Sigmoid colon (tissue), 6 donors: ENCODE measurements at regions not wholly inside any gene's neighbourhood (a gene's known extent, or its start where the extent isn't known, plus 50 kb on each side); places are given as distances from the start of the nearest gene placed in this dataset.

Source experiments
- DNase-seq: peaks from one replicate; pipeline ENCODE4 v3.0.0-alpha.2; 2019
- H3K27ac ChIP-seq, 4 donors: fragments of 200-600 bp; sonication (generic); one replicate each; pipeline ENCODE4 v1.5.1; 2016 to 2019; ENCODE audit warnings: mild to moderate bottlenecking in 1 of 4
- H3K27me3 ChIP-seq, 3 donors: fragments of 200-600 bp; sonication (generic); one replicate each; pipeline ENCODE4 v1.5.1; 2019; ENCODE audit warnings: mild to moderate bottlenecking in 1 of 3
- H3K36me3 ChIP-seq, 4 donors: fragments of 200-600 bp; sonication (generic); one replicate each; pipeline ENCODE4 v1.5.1; 2016 to 2019
- H3K4me1 ChIP-seq, 4 donors: fragments of 200-600 bp; sonication (generic); one replicate each; pipeline ENCODE4 v1.5.1; 2017 to 2019
- H3K4me3 ChIP-seq, 4 donors: fragments of 200-600 bp; sonication (generic); one replicate each; pipeline ENCODE4 v1.5.1; 2017 to 2019; ENCODE audit warnings: mild to moderate bottlenecking in 2 of 4, moderate library complexity in 1 of 4
- H3K9me3 ChIP-seq, 4 donors: fragments of 200-600 bp in 3 of 4; sonication (generic) in 3 of 4; one replicate each; pipeline versions ENCODE4 v1.5.1 to v1.6.1; 2013 to 2019
- CTCF ChIP-seq, 4 experiments: fragments of 450-650 bp in 3 of 4; fragments of 200-600 bp in 1 of 4; IDR thresholded peaks; one replicate each; pipeline ENCODE4 v1.5.1; 2016 to 2019; ENCODE audit warnings: antibody characterized with exemption in 4 of 4, mild to moderate bottlenecking in 3 of 4, moderate library complexity in 2 of 4
- EP300 ChIP-seq, 4 donors: sonication (generic); formaldehyde crosslinking; IDR thresholded peaks; one replicate each; pipeline ENCODE4 v1.6.1; 2017; ENCODE audit warnings: antibody characterized with exemption in 4 of 4
- POLR2A ChIP-seq, 2 donors: fragments of 450-650 bp; IDR thresholded peaks; one replicate each; pipeline ENCODE4 v1.6.1; 2016; ENCODE audit warnings: antibody characterized with exemption in 2 of 2, mild to moderate bottlenecking in 2 of 2, moderate library complexity in 2 of 2
- POLR2AphosphoS5 ChIP-seq, 4 donors: sonication (generic); formaldehyde crosslinking; IDR thresholded peaks; one replicate each; pipeline ENCODE4 v1.6.1; 2017; ENCODE audit warnings: antibody characterized with exemption in 4 of 4
- WGBS, 2 donors: extraction: QIAGEN DNeasy Blood & Tissue Kit; methylation state at CpG; one replicate each; pipeline ENCODE4 v1.1.7; 2013; 5-methylcytosine and 5-hydroxymethylcytosine counted together
- intact Hi-C: fragments of 100-400 bp; cut with DNase I; formaldehyde crosslinking; loops from one replicate; pipeline ENCODE4 v1.15.1; 2023
- donor health status: healthy with polysubstance abuse.
- donor health status: healthy.

GRCh38 chr5:158226496-158226895 is 367.6 kb upstream of the CLINT1 start:
- intact Hi-C loops, result no loop called here
- no peak for TF ChIP-seq CTCF (IDR thresholded peaks at IDR 0.05)
- TF ChIP-seq POLR2AphosphoS5 (IDR thresholded peaks at IDR 0.05), result no peak
- Histone ChIP-seq H3K36me3 (no peaks in the 10 kb centered on the region), H3K27ac (no peak overlapping the region), H3K4me3 (no peak overlapping the region), H3K27me3 (no peaks in the 10 kb centered on the region), H3K4me1 (no peaks in the 10 kb centered on the region), H3K9me3 (no peaks in the 10 kb centered on the region)
- no peak for DNase-seq
- 84 to 93% methylated on average over 5 of the region's 5 CpGs for WGBS, 2 donors

- Histone ChIP-seq H3K27me3 (no peaks in the 10 kb centered on the region), H3K4me3 (no peak overlapping the region), H3K9me3 (no peaks in the 10 kb centered on the region), H3K36me3 (no peaks in the 10 kb centered on the region), H3K27ac (no peak overlapping the region), H3K4me1 (no peaks in the 10 kb centered on the region)
- no peak for TF ChIP-seq EP300 (IDR thresholded peaks at IDR 0.05)
- no peak for TF ChIP-seq POLR2AphosphoS5 (IDR thresholded peaks at IDR 0.05)
- TF ChIP-seq CTCF (IDR thresholded peaks at IDR 0.05), result no peak
- TF ChIP-seq POLR2A (IDR thresholded peaks at IDR 0.05), result no peak
- no peak for DNase-seq
- WGBS, 2 donors, result 77 to 84% methylated on average over 2 of the region's 2 CpGs
- intact Hi-C loops, result no loop called here
Observed at GRCh38 chr5:158224253-158224652, 365.3 kb upstream of the CLINT1 start.

- H3K9me3 ChIP-seq, result no peaks in the 10 kb centered on the region
- H3K36me3 ChIP-seq, result no peaks in the 10 kb centered on the region
- 78 to 81% methylated on average over 7 of the region's 7 CpGs for WGBS, 2 donors
- TF ChIP-seq POLR2AphosphoS5 (IDR thresholded peaks at IDR 0.05), result no peak
- H3K4me1 ChIP-seq, result no peaks in the 10 kb centered on the region
- no peaks in the 10 kb centered on the region for H3K27me3 ChIP-seq
- DNase-seq, result no peak
- H3K27ac ChIP-seq, result no peak overlapping the region
- intact Hi-C loops, result no loop called here
- no peak overlapping the region for H3K4me3 ChIP-seq
Observed at GRCh38 chr5:158223054-158223600, 364.2 kb upstream of the CLINT1 start.

- H3K9me3 ChIP-seq, result no peaks in the 10 kb centered on the region
- WGBS, 2 donors, result 68 to 76% methylated on average over 3 of the region's 3 CpGs
- no peak for DNase-seq
- no peaks in the 10 kb centered on the region for H3K27me3 ChIP-seq
- intact Hi-C loops, result no loop called here
- TF ChIP-seq POLR2A (IDR thresholded peaks at IDR 0.05), result no peak
- TF ChIP-seq EP300 (IDR thresholded peaks at IDR 0.05), result no peak
- no peak for TF ChIP-seq CTCF (IDR thresholded peaks at IDR 0.05)
- TF ChIP-seq POLR2AphosphoS5 (IDR thresholded peaks at IDR 0.05), result no peak
- no peaks in the 10 kb centered on the region for H3K36me3 ChIP-seq
- H3K4me1 ChIP-seq, result no peaks in the 10 kb centered on the region
- no peak overlapping the region for H3K4me3 ChIP-seq
- H3K27ac ChIP-seq, result no peak overlapping the region
Observed at GRCh38 chr5:158212917-158213316, 354.0 kb upstream of the CLINT1 start.

- H3K36me3 ChIP-seq, result no peaks in the 10 kb centered on the region
- no peak for DNase-seq
- intact Hi-C loops, result no loop called here
- H3K9me3 ChIP-seq, result no peaks in the 10 kb centered on the region
- no peaks in the 10 kb centered on the region for H3K27me3 ChIP-seq
- H3K4me3 ChIP-seq, result no peak overlapping the region
- 58 to 81% methylated on average over 2 of the region's 2 CpGs for WGBS, 2 donors
- no peak overlapping the region for H3K27ac ChIP-seq
- TF ChIP-seq CTCF (IDR thresholded peaks at IDR 0.05), result no peak
- no peak for TF ChIP-seq POLR2A (IDR thresholded peaks at IDR 0.05)
- TF ChIP-seq POLR2AphosphoS5 (IDR thresholded peaks at IDR 0.05), result no peak
- TF ChIP-seq EP300 (IDR thresholded peaks at IDR 0.05), result no peak
- no peaks in the 10 kb centered on the region for H3K4me1 ChIP-seq
Observed at GRCh38 chr5:158212237-158212636, 353.3 kb upstream of the CLINT1 start.
